ENCODE measurements at regions not wholly inside any gene's neighbourhood (a gene's known extent, or its start where the extent isn't known, plus 50 kb on each side); places are given as distances from the start of the nearest gene placed in this dataset.

GRCh38 chr2:226611944-226612318, 187.7 kb downstream of the IRS1 start:
- TF ChIP-seq, protein P1, sequence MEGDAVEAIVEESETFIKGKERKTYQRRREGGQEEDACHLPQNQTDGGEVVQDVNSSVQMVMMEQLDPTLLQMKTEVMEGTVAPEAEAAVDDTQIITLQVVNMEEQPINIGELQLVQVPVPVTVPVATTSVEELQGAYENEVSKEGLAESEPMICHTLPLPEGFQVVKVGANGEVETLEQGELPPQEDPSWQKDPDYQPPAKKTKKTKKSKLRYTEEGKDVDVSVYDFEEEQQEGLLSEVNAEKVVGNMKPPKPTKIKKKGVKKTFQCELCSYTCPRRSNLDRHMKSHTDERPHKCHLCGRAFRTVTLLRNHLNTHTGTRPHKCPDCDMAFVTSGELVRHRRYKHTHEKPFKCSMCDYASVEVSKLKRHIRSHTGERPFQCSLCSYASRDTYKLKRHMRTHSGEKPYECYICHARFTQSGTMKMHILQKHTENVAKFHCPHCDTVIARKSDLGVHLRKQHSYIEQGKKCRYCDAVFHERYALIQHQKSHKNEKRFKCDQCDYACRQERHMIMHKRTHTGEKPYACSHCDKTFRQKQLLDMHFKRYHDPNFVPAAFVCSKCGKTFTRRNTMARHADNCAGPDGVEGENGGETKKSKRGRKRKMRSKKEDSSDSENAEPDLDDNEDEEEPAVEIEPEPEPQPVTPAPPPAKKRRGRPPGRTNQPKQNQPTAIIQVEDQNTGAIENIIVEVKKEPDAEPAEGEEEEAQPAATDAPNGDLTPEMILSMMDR (IDR thresholded peaks at IDR 0.05): no peak
- TF ChIP-seq POLR2A (IDR thresholded peaks at IDR 0.05): no peak

Measured in heart left ventricle (tissue), 13 donors.